SIG-M5 treated with dmso at 0.1 percent for 504 hours (cell line): ENCODE measurements at regions not wholly inside any gene's neighbourhood (a gene's known extent, or its start where the extent isn't known, plus 50 kb on each side); places are given as distances from the start of the nearest gene placed in this dataset.
A peak's percentile ranks its signal among the peaks of the same experiment; 100 is the strongest.
"Not testable (repeated sequence)": the region's sequence is repeated elsewhere in the genome, so short reads cannot be mapped to it uniquely, and the experiment has no call there.

ENCODE experiments used
- DNase-seq: peaks from one replicate; lab custom pipeline; 2025; ENCODE audit not compliant: unreplicated experiment; lab: John Stamatoyannopoulos, UW

DNA sequence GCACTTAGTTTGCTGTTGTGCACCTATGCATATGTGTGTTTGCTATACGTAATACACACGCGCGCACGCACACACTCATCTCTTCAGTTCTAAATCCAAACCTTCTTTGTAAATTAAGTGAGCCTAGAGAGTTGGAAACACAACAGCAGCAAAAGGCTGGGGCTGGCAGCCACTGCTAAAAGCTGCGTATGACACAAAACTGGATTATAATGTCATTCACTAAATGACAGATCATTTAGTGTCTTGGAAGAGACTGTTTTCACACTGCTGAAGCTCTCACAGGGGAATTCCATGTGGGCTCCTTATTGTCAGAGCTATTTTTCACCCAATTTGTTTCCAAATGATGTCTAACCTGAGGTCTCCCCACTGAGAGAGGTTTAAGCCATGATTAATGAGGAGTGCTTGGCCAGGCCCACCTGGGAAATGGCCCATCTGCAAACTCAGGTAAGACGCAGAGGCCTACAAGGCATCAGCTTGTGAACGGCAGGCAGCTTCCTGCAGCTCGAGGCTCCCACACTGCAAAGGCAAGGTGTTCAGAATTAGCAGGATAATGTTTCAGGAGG is 94.2 kb downstream of the OLIG3 start:
- no peak for DNase-seq

DNA sequence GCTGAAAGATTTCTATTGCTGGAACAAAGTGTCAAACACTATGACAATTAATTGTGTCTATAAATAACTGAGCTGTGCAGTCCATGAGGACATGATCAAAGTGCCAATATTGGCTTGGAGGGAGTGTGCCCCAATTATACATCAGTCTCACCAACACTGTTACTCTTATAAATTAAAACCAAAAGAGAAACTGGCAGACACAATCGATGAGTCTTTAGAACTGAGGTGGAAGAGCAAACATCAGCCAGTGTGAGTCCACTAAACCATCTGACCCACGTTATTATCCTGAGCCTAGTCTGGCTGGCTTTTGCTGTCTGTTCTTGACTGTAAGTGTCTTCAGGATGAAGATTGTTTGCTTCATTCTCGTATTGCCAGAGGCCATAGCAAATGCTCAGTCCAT is 98.9 kb downstream of the OLIG3 start:
- DNase-seq, result no peak

DNA sequence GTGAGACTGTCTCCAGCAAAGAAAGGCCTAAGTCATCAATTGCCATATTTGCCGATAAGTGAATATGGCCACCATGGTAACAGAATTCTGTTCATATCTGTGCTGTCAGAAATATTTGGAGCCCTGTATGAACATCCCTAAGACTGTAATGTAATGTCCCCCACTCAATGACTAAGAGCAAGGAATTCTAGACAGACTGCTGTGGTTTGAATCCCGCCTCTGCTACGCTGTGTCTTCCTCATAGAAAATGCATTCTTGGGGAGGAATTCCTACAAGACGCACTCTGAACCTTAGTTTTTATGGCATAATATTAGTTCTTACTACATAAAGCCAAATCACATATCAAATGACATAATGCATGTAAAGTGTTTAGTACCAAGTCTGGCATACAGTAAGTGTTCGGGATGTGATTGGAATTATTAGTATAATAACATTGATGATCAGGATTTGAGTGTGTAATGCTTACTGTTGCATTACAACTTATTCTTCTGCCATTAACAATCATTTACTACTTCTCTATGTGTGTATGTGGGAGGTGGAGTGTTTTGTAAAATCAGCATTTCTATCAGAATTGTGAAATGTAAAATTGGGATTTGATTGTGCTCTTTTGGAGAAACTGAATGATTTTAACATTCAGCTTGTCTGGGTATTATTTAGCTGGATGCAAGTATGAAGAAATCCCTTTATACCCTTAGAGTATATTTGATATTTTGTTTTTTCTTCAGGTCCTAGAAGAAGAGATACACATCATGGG is 103.0 kb downstream of the OLIG3 start:
- no peak for DNase-seq

DNA sequence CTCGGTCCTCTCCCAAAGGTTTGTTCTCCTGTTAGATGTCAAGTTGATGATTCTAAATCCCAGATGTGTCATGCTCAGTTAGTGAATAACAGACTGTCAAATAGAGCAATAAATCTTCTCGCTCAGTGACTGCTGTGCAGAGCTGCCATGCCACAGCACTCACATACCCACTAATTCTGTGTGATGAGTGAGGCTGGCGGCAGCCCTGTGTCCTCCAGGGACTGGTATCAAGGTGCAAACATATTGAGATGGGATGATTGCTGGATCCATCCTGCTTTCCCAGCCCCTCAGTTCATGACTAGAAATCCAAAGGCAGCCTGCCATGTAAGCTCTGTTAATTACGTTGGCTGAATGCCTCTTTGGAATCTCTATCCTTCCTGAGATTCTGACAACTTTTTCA is 103.9 kb downstream of the OLIG3 start:
- DNase-seq, result no peak

DNA sequence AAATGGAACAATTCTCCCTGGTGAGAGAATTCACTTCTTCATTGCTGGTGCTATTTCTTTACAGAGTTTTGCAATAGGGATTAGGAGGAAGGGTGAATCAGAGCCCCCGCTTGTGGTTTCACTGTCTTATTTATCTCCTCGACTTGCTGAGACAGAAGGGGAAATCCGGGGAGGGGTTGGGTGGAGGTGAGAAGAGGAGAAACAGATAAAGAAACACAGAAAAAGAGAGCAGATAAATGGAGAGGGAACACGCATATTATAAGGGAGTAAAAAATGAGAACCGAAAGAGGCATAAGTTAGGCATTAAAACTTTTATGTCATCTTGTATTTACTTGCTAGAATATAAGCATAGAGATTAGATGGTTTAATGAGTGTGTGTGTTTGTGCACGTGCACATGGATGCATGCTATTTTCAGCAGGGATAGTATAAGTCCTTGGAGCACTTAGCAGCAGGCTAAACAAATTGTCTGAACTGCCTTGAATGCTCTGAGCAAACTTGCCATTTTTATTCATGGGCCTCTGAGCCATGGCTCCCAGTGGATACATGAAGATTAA is 105.0 kb downstream of the OLIG3 start:
- DNase-seq, result peak; percentile 95

DNA sequence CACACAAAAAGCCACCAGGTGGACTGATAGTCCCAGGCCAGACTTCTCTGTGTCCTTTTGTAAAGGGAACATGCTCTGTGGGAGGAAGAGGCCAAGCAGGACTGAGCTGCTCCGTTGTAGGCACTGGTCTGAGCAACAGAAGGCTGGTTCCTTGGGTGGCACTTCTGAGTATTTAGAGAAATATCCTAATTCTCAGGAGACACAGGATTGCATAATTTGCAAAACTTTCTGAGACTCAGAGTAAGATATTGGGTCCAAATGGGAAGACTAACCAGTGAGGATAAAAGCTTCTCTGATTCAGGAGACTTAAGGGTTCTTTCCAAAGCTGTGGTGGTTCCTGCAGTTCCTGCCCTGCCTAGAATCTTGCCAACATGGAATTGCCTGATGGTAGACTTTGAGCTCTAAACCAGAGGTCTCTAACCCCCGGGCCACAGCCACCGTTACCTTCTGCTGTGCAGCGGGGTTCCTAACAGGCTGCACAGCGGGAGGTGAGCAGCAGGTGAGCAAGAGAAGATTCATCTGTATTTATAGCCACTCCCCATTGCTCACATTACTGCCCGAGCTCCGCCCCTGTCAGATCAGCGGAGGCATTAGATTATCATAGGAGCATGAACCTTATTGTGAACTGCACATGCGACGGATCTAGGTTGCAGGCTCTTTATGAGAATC is 107.0 kb downstream of the OLIG3 start:
- no peak for DNase-seq

DNA sequence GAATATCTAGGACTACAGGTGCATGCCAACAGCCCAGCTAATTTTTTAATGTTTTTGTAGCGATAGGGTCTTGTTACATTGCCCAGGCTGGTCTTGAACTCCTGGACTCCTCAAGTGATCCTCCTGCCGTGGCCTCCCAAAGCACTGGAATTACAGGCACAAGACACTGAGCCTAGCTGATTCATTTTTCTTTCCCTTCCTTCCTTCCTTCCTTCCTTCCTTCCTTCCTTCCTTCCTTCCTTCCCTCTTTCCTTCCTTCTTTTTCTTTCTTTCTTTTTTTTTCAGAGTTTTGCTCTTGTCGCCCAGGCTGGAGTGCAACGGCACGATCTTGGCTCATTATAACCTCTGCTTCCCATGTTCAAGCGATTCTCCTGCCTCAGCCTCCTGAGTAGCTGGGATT is 110.9 kb downstream of the OLIG3 start:
- DNase-seq, result not testable (repeated sequence)

DNA sequence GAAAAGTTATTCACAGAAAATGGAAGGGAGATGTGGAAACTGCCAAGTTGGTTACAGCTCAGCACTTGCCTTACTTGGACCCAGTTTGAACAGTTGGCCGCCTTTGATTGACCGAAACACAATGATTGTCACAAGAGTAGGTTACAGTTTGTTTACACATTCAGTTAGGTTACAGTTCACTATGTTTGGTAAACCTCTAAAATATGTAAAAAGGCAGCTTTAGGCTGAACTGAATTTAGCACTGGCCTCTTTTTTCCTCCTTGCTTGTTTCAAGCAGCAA is 116.2 kb downstream of the OLIG3 start:
- no peak for DNase-seq

DNA sequence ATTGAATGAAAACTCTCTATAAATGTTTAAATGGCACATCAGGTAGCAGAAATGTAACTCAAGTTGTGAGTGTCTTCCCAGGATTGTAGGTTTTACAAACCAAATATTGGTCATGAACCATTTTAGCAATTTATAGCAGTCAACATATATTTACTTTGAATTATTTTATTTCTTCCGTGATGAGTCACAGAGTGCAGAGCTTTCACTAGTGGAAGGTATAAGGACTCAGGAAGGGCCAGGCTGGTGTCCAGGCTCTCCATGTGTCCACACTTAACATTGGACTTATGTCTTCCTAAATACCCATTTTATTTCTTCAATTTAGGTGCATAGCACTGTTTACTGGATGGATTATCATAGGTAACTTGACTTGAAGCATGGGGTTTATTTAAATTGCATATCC is 120.9 kb downstream of the OLIG3 start:
- no peak for DNase-seq

DNA sequence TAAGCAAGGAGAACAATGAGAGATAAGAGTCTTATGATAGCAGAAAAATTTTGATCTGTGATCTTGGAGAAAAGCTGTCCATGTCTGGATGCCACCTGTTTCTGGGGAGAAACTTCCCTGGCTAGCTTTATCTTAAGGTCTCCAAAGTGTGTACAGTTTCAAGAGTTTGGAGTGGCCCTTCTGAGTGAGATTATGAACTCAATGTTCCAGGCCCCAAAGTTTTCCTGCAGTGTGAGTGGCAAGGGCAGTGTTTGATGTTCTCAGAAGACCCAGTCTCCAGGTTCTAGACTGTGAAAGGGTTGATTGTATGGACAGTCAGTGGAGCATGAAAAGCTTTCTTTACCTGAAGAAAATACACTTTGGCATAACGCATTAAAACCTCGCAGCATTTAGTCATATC is 121.7 kb downstream of the OLIG3 start:
- DNase-seq, result no peak

DNA sequence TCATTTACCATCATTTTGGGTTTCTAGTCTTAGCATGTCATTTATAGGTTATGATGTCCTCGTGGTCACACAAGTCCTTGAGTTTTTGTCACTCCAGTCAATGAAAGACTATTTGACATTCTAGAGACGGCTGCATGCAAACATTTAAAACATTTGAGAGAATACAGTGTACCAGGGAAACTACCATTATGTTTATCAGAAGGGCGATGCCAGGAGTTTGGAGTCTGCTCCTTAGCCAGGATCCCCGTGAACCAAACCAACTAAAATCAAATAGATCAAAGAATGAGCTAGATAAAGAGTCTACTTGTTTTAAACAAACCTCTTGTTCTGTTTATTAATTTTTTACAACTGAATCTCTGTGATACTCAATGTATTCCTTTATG is 122.6 kb downstream of the OLIG3 start:
- DNase-seq, result no peak

DNA sequence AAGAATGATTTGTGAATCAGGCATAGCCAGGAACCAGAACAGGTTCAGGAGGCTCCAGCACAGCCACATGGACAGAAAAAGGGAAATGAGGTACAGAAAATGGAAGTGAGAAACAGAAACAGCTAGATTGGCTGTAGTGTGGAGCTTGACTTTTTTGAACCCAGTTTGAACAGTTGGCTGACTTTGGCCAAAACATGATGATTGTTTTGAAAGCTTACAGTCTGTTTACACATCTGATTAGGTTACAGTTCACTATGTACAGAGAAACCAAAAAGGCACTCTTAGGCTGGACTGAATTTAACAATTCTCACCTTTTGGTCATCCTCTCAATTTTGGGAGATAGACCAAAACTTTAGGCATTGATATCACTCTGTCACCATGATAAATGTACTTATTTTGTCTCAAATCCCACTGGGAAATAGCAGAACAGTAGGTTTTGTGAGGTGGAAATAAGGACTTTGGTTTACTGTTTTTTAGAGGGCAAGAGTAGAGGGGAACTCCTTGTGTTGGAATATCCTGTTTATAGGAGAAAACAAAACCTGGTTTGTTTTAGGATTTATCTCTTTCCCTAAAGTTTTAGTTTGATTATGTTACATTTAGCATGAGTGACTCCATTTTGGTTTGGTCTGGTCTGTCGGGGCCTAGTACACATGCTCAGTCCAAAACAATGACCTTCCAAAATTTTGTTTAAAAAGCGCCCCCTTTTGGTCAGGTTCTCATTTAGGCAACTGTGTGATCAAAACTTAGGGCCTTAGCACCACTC is 123.1 kb downstream of the OLIG3 start:
- DNase-seq, result peak; percentile 44

DNA sequence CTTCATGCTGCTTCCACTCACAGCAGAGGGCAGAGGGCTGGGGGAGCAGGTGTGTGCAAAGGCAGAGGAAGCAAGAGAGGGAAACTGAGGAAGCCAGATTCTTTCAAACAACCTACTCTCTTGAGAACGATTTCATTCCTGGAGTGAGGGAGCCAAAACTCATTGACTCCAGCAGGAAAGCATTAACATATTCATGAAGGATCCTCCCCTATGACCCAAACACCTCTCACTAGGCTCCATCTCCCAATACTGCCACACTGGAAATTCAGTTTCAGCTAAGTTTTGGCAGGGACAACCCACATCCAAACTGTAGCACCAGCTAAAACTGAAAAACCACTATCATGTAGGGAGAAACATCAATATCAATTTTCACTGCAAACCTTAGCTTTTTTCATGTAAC is 125.1 kb downstream of the OLIG3 start:
- no peak for DNase-seq

DNA sequence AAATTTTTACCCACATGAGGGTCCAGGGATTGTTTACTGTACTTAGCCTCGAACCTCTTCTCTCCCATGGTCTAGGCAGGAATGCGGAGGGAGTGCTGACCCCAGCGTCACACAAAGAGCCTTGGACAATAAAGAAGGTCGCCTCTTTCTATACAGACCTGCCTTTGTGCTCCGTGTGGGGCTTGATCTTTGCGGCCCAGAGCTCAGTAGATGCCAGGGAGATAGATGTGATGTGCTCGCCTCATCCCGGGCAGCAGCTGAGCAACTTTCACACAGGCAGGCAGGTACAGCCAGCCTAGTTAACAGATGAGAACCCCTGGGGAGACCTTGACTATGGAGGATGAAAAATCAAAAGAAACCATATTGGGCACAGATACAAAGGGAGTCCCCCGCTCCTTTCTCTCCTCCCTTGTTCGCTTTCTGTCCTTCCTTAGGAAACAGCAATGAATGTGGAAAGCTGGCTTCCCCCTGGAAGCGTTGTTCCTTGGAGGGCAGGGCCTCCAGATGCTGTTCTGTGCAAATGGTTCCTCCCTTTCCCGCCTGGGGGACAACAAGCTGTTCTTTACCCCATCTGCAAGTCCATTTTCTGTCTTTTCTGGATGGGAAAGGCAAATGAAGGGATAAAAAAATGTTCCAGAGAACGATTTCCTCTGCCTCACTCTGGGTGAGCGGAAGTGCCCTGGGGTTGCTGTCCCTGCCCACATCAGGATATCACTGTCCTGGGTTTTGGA is 128.3 kb downstream of the OLIG3 start:
- no peak for DNase-seq

DNA sequence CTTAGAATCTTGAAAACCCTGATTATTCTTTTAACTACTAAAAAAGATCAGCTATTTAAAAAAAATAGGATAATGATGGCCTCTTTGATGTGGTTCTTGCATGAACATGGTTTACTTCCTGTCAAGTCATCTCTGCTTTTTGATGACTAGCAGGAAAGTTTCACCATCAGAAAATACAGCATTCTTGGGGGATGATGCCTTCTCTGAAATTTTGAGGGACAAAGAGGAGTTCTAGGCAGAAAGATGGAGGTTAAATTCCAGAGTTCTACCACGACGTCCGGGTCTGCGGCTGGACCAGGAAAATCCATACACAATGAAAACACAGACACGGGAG is 130.4 kb downstream of the OLIG3 start:
- no peak for DNase-seq

DNA sequence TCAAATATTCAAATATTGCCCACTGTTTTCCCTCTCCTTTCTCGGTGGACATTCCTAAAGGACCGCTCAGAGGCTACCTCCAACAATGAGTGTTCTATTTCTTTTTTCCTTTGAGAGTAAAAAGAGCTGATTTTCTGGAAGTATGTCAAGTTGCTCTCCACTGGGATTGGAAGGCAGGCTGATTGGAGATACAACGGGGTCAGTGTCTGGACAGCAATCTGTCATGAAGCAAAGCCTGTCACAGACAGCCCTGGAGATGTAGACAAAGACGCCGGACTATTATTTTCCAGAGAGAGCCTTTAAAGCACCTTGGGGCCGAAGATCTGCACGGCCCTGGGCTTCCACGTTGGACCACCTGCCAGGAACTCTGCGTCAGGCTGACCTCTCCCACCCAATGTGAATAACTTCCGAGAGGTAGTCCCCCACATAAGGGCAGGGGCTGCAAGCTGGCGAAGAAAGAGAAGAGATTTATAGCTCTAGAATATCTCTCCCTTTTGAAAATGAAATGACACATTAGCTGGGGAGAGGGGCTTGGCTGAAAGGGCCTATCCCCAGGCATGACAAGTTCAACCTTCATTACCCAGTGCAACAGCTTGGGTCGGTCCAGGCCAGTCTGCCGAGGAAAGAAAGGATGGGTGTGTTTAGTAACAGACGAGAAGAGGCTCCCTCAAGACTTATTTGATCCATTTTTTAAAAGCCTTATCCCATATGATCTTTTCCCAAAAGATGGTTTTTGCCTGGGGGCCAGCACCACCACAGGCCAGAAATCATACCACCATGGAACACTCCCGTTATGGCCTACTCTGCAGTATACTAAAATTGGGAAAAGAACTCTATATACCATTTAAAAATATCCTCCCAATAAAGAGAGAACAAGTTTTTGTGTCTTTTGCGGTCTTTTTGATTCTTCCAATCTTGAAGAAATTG is 131.1 kb downstream of the OLIG3 start:
- no peak for DNase-seq

DNA sequence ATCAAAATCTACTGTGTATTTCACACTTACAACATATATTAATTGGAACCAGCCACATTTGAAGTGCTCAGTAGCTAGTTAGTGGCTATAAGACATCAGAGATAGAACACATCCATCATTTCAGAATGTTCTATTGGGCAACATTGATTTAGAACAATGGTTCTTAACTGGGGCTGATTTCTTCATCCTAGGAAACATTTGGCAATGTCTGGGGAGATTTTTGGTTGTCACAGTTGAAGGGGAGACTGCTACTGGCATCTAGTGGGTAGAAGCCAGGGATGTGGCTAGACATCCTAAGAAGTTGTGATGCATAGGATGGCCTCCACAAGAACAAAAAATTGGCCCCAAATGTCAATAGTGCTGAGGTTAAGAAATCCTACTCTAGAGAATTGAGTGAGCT is 132.5 kb downstream of the OLIG3 start:
- peak; percentile 3 for DNase-seq

DNA sequence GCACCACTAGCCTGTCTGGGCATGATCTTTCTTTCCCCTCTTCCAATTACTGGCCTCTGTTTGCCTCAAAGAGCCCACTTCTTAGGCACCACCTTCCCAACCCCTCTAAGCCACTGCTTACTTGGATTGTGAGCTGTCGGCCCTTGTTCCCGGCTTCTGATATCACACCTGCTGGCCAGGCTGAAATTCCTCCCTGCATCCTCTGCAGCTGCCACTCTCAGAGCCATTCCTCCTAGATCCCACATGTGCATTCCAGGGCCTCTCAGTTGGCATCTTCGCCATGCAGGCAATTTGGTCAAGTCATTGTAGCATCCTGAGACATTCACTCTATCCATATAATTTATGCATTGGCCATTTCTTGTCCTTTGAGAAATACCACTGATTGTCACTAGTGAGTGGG is 135.9 kb downstream of the OLIG3 start:
- no peak for DNase-seq

DNA sequence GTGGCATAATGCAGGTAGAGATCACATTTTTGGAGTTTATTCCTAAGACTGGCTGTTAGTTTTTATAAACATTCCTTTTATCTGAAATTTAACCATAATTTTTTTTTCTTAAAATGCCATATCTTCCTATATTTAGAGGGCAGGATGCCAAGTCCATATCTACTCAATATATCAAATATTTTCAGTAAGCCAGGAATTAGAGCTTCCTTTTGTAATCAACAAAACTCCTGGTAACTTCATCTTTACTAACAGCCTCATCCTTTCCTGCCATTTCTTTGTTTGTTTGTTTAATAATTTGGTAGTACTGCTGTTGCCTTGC is 136.3 kb downstream of the OLIG3 start:
- DNase-seq, result no peak

DNA sequence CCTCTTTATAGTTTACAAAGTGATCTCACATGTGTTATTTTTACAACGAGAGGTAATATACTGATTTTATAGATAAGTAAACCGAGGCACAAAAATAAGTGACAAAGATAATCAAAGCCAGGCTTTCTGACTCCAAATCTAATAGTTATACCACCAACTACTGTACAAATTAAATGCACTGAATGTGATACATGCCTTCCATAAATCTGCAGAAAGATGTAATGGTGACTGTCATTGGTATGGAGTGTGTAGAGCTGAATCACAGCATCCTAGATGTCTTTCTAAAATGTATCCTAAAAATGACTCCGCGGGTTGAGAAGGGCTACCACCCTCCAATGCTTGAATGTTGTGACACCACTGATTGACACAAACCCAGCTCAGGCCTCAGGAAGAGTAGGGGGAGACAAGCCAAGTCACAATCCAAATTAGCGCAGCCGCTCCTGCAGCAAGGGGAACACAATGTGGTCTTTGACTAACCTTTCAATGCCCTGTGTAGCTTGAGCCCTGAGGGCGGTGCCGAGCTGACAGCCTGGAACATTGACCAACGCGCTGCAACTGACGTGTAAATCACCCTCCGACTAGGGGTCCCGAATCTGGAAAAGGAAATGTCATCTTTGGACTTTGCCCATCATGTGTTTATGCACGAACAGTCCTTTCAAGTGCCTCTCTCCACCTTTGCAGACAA is 136.8 kb downstream of the OLIG3 start:
- DNase-seq, result no peak
